Body of pancreas (tissue), 4 donors: ENCODE measurements at regions not wholly inside any gene's neighbourhood (a gene's known extent, or its start where the extent isn't known, plus 50 kb on each side); places are given as distances from the start of the nearest gene placed in this dataset.

Experiments used
- ATAC-seq: fragments of 150-250 bp; one replicate; pipeline ENCODE4 v1.9.1; 2016
- DNase-seq, 4 donors: peaks; one replicate each; pipeline ENCODE4 v3.0.0-alpha.2; 2019
- H3K27ac ChIP-seq, 4 donors: fragments of 200-600 bp; sonication (generic); 1 replicate in 3 of 4; 2 replicates in 1 of 4; pipeline versions ENCODE4 v1.5.1 to v1.6.1; 2016 to 2019; ENCODE audit warnings: mild to moderate bottlenecking in 1 of 4, mixed read lengths in 1 of 4, moderate library complexity in 1 of 4
- H3K27me3 ChIP-seq, 2 donors: fragments of 200-600 bp; sonication (generic); one replicate each; pipeline ENCODE4 v1.6.0; 2016; ENCODE audit warnings: mild to moderate bottlenecking in 1 of 2
- H3K36me3 ChIP-seq, 2 donors: fragments of 200-600 bp; sonication (generic); replicated peaks in 1 of 2; 2 replicates each; pipeline ENCODE4 v1.5.1; 2016; ENCODE audit warnings: low read depth in 2 of 2; ENCODE audit not compliant: insufficient read depth in 1 of 2
- H3K4me1 ChIP-seq: fragments of 200-600 bp; sonication (generic); one replicate; pipeline ENCODE4 v1.6.0; 2016
- H3K4me3 ChIP-seq, 2 donors: fragments of 200-600 bp; sonication (generic); 1 replicate in 1 of 2; 2 replicates in 1 of 2; pipeline ENCODE4 v1.5.1; 2016 to 2019
- H3K9me3 ChIP-seq, 3 donors: fragments of 200-600 bp; sonication (generic); 1 replicate in 2 of 3; 2 replicates in 1 of 3; pipeline ENCODE4 v1.5.1; 2016
- POLR2A ChIP-seq, 3 donors: fragments of 450-650 bp; IDR thresholded peaks; one replicate each; pipeline ENCODE4 v1.6.1; 2016; ENCODE audit warnings: antibody characterized with exemption in 3 of 3, mild to moderate bottlenecking in 2 of 3
- WGBS, 2 donors: methylation state at CpG; one replicate each; pipeline ENCODE4 v1.1.5; 2017; 5-methylcytosine and 5-hydroxymethylcytosine counted together
- intact Hi-C: fragments of 100-400 bp; cut with DNase I; formaldehyde crosslinking; loops from one replicate; pipeline ENCODE4 v1.15.1; 2023
- TF ChIP-seq, protein P1 (sequence below), 7 experiments: fragments of 450-650 bp in 4 of 7; fragments of 200-600 bp in 3 of 7; sonication (generic) in 3 of 7; IDR thresholded peaks; one replicate each; pipeline ENCODE4 v1.5.1; 2016 to 2019; ENCODE audit warnings: antibody characterized with exemption in 7 of 7

DNA sequence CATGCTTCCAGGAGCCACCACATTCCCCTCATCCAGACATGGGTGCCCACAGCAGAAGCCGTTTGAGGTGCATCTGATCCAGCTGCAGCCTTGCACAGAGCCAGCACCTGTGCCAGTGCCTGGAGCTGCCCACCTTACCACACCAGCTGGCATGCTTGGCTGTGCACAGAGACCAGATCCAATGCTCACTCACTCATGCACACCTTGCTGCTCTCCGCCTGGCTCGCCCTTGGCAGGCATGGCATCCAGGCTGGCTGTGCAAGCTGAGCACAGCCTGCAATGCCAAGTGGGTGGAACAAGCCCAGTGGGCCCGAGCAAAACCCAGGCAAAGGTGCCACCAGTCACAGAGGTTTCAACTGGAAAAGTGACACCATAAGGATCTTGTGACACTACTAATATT is 66.9 kb upstream of the SEMA3A start:
- H3K27me3 ChIP-seq, result no peaks in the 10 kb centered on the region
- intact Hi-C loops, result no loop called here
- no peak for DNase-seq

DNA sequence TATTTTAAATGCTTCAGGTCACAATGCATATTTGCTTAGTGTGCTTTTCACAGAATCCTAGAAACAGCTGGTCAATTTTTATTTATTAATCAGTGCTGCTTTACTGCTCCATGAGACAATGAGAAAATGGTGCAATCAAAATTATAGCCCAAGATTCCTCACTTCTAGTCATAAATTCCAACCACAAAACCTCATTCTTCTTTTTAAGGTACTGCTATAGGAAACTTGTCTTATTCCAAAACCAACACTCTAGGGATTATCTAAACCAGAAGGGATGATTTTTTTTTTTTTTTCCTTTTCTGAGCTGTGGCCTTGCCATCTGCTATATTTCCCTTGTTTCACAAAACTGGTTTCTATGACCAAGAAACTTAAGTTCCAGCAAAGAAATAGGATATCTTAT is 64.0 kb upstream of the SEMA3A start:
- no peak for ATAC-seq
- intact Hi-C loops, result no loop called here
- Histone ChIP-seq H3K36me3 (no peaks in the 10 kb centered on the region), H3K4me1 (no peaks in the 10 kb centered on the region), H3K27me3 (no peaks in the 10 kb centered on the region), H3K27ac (no peak overlapping the region), H3K4me3 (no peak overlapping the region), H3K9me3 (no peaks in the 10 kb centered on the region)
- TF ChIP-seq, protein P1, sequence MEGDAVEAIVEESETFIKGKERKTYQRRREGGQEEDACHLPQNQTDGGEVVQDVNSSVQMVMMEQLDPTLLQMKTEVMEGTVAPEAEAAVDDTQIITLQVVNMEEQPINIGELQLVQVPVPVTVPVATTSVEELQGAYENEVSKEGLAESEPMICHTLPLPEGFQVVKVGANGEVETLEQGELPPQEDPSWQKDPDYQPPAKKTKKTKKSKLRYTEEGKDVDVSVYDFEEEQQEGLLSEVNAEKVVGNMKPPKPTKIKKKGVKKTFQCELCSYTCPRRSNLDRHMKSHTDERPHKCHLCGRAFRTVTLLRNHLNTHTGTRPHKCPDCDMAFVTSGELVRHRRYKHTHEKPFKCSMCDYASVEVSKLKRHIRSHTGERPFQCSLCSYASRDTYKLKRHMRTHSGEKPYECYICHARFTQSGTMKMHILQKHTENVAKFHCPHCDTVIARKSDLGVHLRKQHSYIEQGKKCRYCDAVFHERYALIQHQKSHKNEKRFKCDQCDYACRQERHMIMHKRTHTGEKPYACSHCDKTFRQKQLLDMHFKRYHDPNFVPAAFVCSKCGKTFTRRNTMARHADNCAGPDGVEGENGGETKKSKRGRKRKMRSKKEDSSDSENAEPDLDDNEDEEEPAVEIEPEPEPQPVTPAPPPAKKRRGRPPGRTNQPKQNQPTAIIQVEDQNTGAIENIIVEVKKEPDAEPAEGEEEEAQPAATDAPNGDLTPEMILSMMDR (IDR thresholded peaks at IDR 0.05), result no peak
- TF ChIP-seq POLR2A (IDR thresholded peaks at IDR 0.05), result no peak
- DNase-seq, result no peak

More for the DNA sequence above, 66.9 kb upstream of the SEMA3A start:
- ATAC-seq, result no peak
- H3K9me3 ChIP-seq, result no peaks in the 10 kb centered on the region
- WGBS, 2 donors, result 79 to 87% methylated on average over 4 of the region's 4 CpGs
- H3K4me3 ChIP-seq, result no peak overlapping the region
- H3K36me3 ChIP-seq, result no peaks in the 10 kb centered on the region
- TF ChIP-seq POLR2A (IDR thresholded peaks at IDR 0.05), result no peak
- TF ChIP-seq, protein P1 (IDR thresholded peaks at IDR 0.05), result no peak
- no peaks in the 10 kb centered on the region for H3K4me1 ChIP-seq
- no peak overlapping the region for H3K27ac ChIP-seq

DNA sequence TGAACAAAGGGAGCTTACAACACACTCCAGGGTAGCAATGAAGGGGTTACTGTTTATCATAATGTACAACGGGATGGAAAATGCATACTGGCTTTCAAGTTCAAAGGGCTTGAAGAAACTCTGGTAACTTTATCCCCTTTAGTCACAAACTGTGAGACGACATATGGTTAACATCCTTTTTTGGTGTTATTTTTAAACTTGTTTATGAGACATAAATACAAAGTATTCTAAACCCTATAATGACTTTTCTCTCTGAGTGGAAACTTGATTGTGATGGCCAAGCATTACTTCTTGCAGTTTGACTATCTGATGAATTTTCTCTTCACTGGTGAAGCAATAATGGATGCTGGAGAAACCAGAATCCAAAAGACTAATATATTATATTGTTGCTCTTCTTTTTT is 62.0 kb upstream of the SEMA3A start:
- ATAC-seq (no peak), DNase-seq (no peak)
- TF ChIP-seq POLR2A (IDR thresholded peaks at IDR 0.05), result no peak
- TF ChIP-seq, protein P1 (IDR thresholded peaks at IDR 0.05), result no peak
- no peaks in the 10 kb centered on the region for H3K27me3 ChIP-seq
- H3K36me3 ChIP-seq, result no peaks in the 10 kb centered on the region
- H3K27ac ChIP-seq, result no peak overlapping the region
- WGBS, 2 donors, result 55 to 65% methylated on average over 2 of the region's 2 CpGs
- intact Hi-C loops, result no loop called here
- no peak overlapping the region for H3K4me3 ChIP-seq
- no peaks in the 10 kb centered on the region for H3K4me1 ChIP-seq
- no peaks in the 10 kb centered on the region for H3K9me3 ChIP-seq

DNA sequence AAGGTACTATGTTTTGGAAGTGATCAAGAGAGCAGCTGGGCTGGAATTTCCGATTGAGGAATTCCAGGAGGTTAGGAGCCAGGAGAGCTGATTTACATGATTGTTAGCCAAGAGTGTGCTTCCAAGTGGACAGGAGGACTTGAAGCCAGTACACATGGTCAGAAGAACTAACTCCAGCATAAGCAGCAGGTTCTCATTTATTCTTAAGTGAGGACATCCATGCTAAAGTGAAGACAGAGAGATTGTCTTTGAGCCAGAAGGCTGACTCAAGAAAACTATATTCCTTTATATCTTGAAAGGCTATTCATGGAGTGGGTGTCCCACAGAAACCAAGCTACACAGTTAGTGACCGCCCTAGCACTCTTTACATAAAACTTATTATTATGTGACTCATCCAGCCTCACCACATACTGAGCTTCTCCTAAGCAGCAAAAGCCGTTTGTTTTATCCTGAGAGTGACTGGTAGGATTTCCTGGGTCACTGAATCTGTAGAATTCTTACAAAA is 56.7 kb upstream of the SEMA3A start:
- H3K36me3 ChIP-seq, result no peaks in the 10 kb centered on the region
- H3K4me1 ChIP-seq, result no peaks in the 10 kb centered on the region
- TF ChIP-seq, protein P1 (IDR thresholded peaks at IDR 0.05), result no peak
- no peak for TF ChIP-seq POLR2A (IDR thresholded peaks at IDR 0.05)
- H3K9me3 ChIP-seq, result no peaks in the 10 kb centered on the region
- no peak overlapping the region for H3K4me3 ChIP-seq
- ATAC-seq, result no peak
- no peak overlapping the region for H3K27ac ChIP-seq
- no peak for DNase-seq
- 65 to 71% methylated on average over 3 of the region's 3 CpGs for WGBS, 2 donors
- no peaks in the 10 kb centered on the region for H3K27me3 ChIP-seq
- intact Hi-C loops, result no loop called here

DNA sequence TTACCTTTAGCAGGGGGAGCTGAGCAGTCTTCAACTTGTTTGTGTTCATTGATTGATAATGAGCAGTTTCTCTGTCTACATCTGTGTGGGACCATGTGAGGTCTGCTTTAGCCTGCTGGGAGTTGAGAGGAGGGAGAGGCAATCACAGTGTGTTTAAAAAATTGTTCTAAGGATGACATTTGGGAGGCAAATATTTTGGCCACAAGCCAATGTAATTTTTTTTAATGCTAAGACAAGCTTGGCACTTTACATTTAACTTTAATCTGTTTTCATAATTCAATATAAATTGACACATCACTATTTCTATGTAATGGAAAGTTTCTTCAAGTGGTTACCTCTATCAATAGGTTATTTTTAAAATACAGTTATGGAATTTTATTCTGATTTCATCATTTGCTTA is 55.9 kb upstream of the SEMA3A start:
- intact Hi-C loops, result no loop called here
- TF ChIP-seq, protein P1 (IDR thresholded peaks at IDR 0.05), result no peak
- TF ChIP-seq POLR2A (IDR thresholded peaks at IDR 0.05), result no peak
- Histone ChIP-seq H3K4me1 (no peaks in the 10 kb centered on the region), H3K27ac (no peak overlapping the region), H3K9me3 (peaks cover 0 to 5% (median 0%) of the 10 kb centered on the region in 3 donors), H3K4me3 (no peak overlapping the region), H3K36me3 (no peaks in the 10 kb centered on the region), H3K27me3 (no peaks in the 10 kb centered on the region)
- ATAC-seq (no peak), DNase-seq (no peak)
